ENCODE measurements at regions not wholly inside any gene's neighbourhood (a gene's known extent, or its start where the extent isn't known, plus 50 kb on each side); places are given as distances from the start of the nearest gene placed in this dataset.

DNA sequence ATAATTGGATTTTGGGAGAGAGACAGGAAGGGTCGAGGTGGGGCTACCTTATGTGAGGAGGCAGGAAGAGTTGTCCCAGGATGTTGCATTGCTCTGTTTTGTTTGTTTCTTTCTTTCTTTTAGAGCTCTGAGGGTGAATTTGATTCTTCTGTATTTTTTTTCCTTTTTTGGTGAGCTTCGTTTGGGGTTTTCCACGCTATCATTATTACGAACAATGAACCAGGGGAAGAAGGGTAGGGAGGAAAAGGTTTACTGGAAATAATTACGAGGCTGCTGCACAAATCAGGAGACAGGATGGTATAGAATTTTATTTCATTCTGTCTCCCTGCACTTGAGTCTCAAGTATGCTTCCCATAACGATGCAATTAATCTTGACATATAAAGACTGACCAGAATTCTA lies 51.4 kb upstream of the ZNF516 start:
- TF ChIP-seq POLR2AphosphoS5 (IDR thresholded peaks at IDR 0.05) (no peak), EP300 (IDR thresholded peaks at IDR 0.05; ENCODE audit: low read depth) (no peak)
- TF ChIP-seq, protein P1, sequence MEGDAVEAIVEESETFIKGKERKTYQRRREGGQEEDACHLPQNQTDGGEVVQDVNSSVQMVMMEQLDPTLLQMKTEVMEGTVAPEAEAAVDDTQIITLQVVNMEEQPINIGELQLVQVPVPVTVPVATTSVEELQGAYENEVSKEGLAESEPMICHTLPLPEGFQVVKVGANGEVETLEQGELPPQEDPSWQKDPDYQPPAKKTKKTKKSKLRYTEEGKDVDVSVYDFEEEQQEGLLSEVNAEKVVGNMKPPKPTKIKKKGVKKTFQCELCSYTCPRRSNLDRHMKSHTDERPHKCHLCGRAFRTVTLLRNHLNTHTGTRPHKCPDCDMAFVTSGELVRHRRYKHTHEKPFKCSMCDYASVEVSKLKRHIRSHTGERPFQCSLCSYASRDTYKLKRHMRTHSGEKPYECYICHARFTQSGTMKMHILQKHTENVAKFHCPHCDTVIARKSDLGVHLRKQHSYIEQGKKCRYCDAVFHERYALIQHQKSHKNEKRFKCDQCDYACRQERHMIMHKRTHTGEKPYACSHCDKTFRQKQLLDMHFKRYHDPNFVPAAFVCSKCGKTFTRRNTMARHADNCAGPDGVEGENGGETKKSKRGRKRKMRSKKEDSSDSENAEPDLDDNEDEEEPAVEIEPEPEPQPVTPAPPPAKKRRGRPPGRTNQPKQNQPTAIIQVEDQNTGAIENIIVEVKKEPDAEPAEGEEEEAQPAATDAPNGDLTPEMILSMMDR (IDR thresholded peaks at IDR 0.05): no peak

All from transverse colon (tissue), 4 donors.